ENCODE measurements at regions not wholly inside any gene's neighbourhood (a gene's known extent, or its start where the extent isn't known, plus 50 kb on each side); places are given as distances from the start of the nearest gene placed in this dataset.

- TF ChIP-seq EZH2phosphoT487 (IDR thresholded peaks at IDR 0.05; ENCODE audit: insufficient read depth, low read depth) = no peak
- TF ChIP-seq EZH2 (IDR thresholded peaks at IDR 0.05; ENCODE audit: insufficient read depth, poor library complexity, severe bottlenecking) = no peak
- H2AFZ ChIP-seq = no peak overlapping the region
Observed at GRCh38 chr11:83403691-83404389, 117.7 kb upstream of the CCDC90B start.

GRCh38 chr11:83401506-83402225, 115.5 kb upstream of the CCDC90B start:
- Histone ChIP-seq H3K4me1 (ENCODE audit: insufficient read depth) (no peaks in the 10 kb centered on the region), H3K27ac (no peak overlapping the region), H3K9ac (no peak overlapping the region), H4K20me1 (ENCODE audit: insufficient read depth) (no peaks in the 10 kb centered on the region), H3K4me3 (no peak overlapping the region), H3F3A (ENCODE audit: insufficient read depth) (no peaks in the 10 kb centered on the region), H3K4me2 (ENCODE audit: unreplicated experiment) (no peak overlapping the region), H3K9me2 (ENCODE audit: insufficient read depth) (no peaks in the 10 kb centered on the region), H3K9me3 (ENCODE audit: low read depth) (no peaks in the 10 kb centered on the region), H2AFZ (no peak overlapping the region), H3K79me2 (ENCODE audit: insufficient read depth) (no peaks in the 10 kb centered on the region), H3K27me3 (replicated peaks; ENCODE audit: insufficient read depth) (no peaks in the 10 kb centered on the region), H3K36me3 (ENCODE audit: low read depth) (no peaks in the 10 kb centered on the region)
- in situ Hi-C loops (cut with MboI) = no loop called here
- WGBS, 2 experiments (ENCODE audit: low coverage in 1 of 2, low lambda C conversion rate in 2 of 2, missing lambda C conversion rate in 2 of 2) = 8 to 15% methylated on average over 1 of the region's 1 CpG
- DNase-seq = no peak
- TF ChIP-seq EZH2phosphoT487 (IDR thresholded peaks at IDR 0.05; ENCODE audit: insufficient read depth, low read depth) (no peak), EZH2 (IDR thresholded peaks at IDR 0.05; ENCODE audit: insufficient read depth, poor library complexity, severe bottlenecking) (no peak)

More at GRCh38 chr11:83403691-83404389, 117.7 kb upstream of the CCDC90B start:
- H3K27me3 ChIP-seq (replicated peaks; ENCODE audit: insufficient read depth) = no peaks in the 10 kb centered on the region
- H3F3A ChIP-seq (ENCODE audit: insufficient read depth) = no peaks in the 10 kb centered on the region
- no peak for DNase-seq
- no peak overlapping the region for H3K4me3 ChIP-seq
- in situ Hi-C loops (cut with MboI) = no loop called here
- no peaks in the 10 kb centered on the region for H3K79me2 ChIP-seq (ENCODE audit: insufficient read depth)
- no peaks in the 10 kb centered on the region for H4K20me1 ChIP-seq (ENCODE audit: insufficient read depth)
- no peaks in the 10 kb centered on the region for H3K36me3 ChIP-seq (ENCODE audit: low read depth)
- 16 to 23% methylated on average over 7 of the region's 7 CpGs for WGBS, 2 experiments (ENCODE audit: low coverage in 1 of 2, low lambda C conversion rate in 2 of 2, missing lambda C conversion rate in 2 of 2)
- no peak overlapping the region for H3K4me2 ChIP-seq (ENCODE audit: unreplicated experiment)
- no peak overlapping the region for H3K27ac ChIP-seq
- no peak overlapping the region for H3K9ac ChIP-seq
- H3K9me3 ChIP-seq (ENCODE audit: low read depth) = no peaks in the 10 kb centered on the region
- H3K4me1 ChIP-seq (ENCODE audit: insufficient read depth) = no peaks in the 10 kb centered on the region
- H3K9me2 ChIP-seq (ENCODE audit: insufficient read depth) = no peaks in the 10 kb centered on the region

- H3K9me2 ChIP-seq (ENCODE audit: insufficient read depth) = no peaks in the 10 kb centered on the region
- H3F3A ChIP-seq (ENCODE audit: insufficient read depth) = no peaks in the 10 kb centered on the region
- no peaks in the 10 kb centered on the region for H3K9me3 ChIP-seq (ENCODE audit: low read depth)
- no peak overlapping the region for H3K9ac ChIP-seq
- no peak for DNase-seq
- H3K27ac ChIP-seq = no peak overlapping the region
- no peak overlapping the region for H2AFZ ChIP-seq
- in situ Hi-C loops (cut with MboI) = no loop called here
- 71 to 73% methylated on average over 1 of the region's 1 CpG for WGBS, 2 experiments (ENCODE audit: low coverage in 1 of 2, low lambda C conversion rate in 2 of 2, missing lambda C conversion rate in 2 of 2)
- H3K79me2 ChIP-seq (ENCODE audit: insufficient read depth) = no peaks in the 10 kb centered on the region
- TF ChIP-seq EZH2phosphoT487 (IDR thresholded peaks at IDR 0.05; ENCODE audit: insufficient read depth, low read depth) (no peak), EZH2 (IDR thresholded peaks at IDR 0.05; ENCODE audit: insufficient read depth, poor library complexity, severe bottlenecking) (no peak)
- no peak overlapping the region for H3K4me3 ChIP-seq
- no peaks in the 10 kb centered on the region for H3K27me3 ChIP-seq (replicated peaks; ENCODE audit: insufficient read depth)
- no peaks in the 10 kb centered on the region for H3K4me1 ChIP-seq (ENCODE audit: insufficient read depth)
- no peaks in the 10 kb centered on the region for H4K20me1 ChIP-seq (ENCODE audit: insufficient read depth)
- H3K4me2 ChIP-seq (ENCODE audit: unreplicated experiment) = no peak overlapping the region
- H3K36me3 ChIP-seq (ENCODE audit: low read depth) = no peaks in the 10 kb centered on the region
Observed at GRCh38 chr11:83394331-83394730, 108.2 kb upstream of the CCDC90B start.

GRCh38 chr11:83392556-83392955, 106.4 kb upstream of the CCDC90B start:
- no peak for DNase-seq
- H3K9me3 ChIP-seq (ENCODE audit: low read depth) = no peaks in the 10 kb centered on the region
- no peak for TF ChIP-seq EZH2 (IDR thresholded peaks at IDR 0.05; ENCODE audit: insufficient read depth, poor library complexity, severe bottlenecking)
- TF ChIP-seq EZH2phosphoT487 (IDR thresholded peaks at IDR 0.05; ENCODE audit: insufficient read depth, low read depth) = no peak
- no peaks in the 10 kb centered on the region for H3K36me3 ChIP-seq (ENCODE audit: low read depth)
- H3K4me1 ChIP-seq (ENCODE audit: insufficient read depth) = no peaks in the 10 kb centered on the region
- in situ Hi-C loops (cut with MboI) = no loop called here
- H3K27ac ChIP-seq = no peak overlapping the region
- 20 to 47% methylated on average over 1 of the region's 1 CpG for WGBS, 2 experiments (ENCODE audit: low coverage in 1 of 2, low lambda C conversion rate in 2 of 2, missing lambda C conversion rate in 2 of 2)
- H3K4me3 ChIP-seq = no peak overlapping the region
- no peaks in the 10 kb centered on the region for H3K27me3 ChIP-seq (replicated peaks; ENCODE audit: insufficient read depth)
- H3K79me2 ChIP-seq (ENCODE audit: insufficient read depth) = no peaks in the 10 kb centered on the region
- H3K4me2 ChIP-seq (ENCODE audit: unreplicated experiment) = no peak overlapping the region
- H3F3A ChIP-seq (ENCODE audit: insufficient read depth) = no peaks in the 10 kb centered on the region
- H2AFZ ChIP-seq = no peak overlapping the region
- H4K20me1 ChIP-seq (ENCODE audit: insufficient read depth) = no peaks in the 10 kb centered on the region
- H3K9me2 ChIP-seq (ENCODE audit: insufficient read depth) = no peaks in the 10 kb centered on the region
- no peak overlapping the region for H3K9ac ChIP-seq
